Stromal cell of bone marrow (primary cell): ENCODE measurements at regions not wholly inside any gene's neighbourhood (a gene's known extent, or its start where the extent isn't known, plus 50 kb on each side); places are given as distances from the start of the nearest gene placed in this dataset.
"Not testable (repeated sequence)": the region's sequence is repeated elsewhere in the genome, so short reads cannot be mapped to it uniquely, and the experiment has no call there.

ENCODE experiments used
- DNase-seq: peaks from one replicate; pipeline ENCODE4 v3.0.0-alpha.2; 2012; ENCODE audit warnings: low read depth

- DNase-seq: no peak
Measured at GRCh38 chr20:52311209-52311794, 119.7 kb upstream of the ZFP64 start.

GRCh38 chr20:52309181-52309580 is 117.6 kb upstream of the ZFP64 start:
- no peak for DNase-seq

- no peak for DNase-seq
Measured at GRCh38 chr20:52306477-52306876, 114.9 kb upstream of the ZFP64 start.

- DNase-seq: no peak
Measured at GRCh38 chr20:52305858-52306257, 114.3 kb upstream of the ZFP64 start.

- no peak for DNase-seq
Measured at GRCh38 chr20:52305024-52305645, 113.6 kb upstream of the ZFP64 start.

GRCh38 chr20:52303281-52303950 is 111.8 kb upstream of the ZFP64 start:
- no peak for DNase-seq

DNA sequence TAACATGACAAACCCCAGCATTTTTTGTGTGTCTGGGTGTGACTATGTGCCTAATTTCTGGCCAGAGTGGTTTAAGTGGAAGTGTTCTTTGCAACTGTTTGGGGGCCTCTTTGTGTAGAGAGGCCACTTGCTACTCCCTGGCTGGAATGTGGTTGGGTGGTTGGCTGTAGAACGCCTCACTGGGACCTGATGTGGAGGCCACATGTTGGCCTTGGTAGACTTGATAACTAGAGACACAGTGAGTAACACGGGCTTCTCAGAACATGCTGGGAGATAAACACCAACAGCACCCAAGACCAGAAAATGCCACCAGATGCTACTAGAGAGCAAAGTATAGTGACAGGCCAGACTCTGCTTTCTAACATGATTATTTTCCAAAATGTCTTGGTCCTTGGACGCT is 111.2 kb upstream of the ZFP64 start:
- DNase-seq: no peak

GRCh38 chr20:52302051-52302450 is 110.5 kb upstream of the ZFP64 start:
- DNase-seq: not testable (repeated sequence)

DNA sequence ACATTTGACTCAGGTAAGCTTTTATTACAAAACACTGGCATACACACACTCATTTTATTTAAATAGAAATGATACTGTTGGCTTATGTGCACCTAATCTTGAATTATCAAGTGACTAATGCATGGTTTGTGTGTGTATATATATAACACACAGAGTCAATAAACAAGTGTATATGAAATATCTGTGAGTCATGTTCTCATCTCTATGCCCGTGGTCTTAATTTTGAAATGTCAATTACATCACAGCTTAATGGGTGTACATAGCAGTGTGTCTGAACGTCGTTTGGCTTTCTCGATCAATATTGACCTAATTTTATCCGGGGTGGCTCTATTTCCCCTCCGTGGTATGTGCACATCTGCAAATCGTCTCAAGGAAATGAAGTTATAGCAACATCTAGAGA is 104.0 kb upstream of the ZFP64 start:
- no peak for DNase-seq

GRCh38 chr20:52294106-52294628 is 102.6 kb upstream of the ZFP64 start:
- DNase-seq: no peak

DNA sequence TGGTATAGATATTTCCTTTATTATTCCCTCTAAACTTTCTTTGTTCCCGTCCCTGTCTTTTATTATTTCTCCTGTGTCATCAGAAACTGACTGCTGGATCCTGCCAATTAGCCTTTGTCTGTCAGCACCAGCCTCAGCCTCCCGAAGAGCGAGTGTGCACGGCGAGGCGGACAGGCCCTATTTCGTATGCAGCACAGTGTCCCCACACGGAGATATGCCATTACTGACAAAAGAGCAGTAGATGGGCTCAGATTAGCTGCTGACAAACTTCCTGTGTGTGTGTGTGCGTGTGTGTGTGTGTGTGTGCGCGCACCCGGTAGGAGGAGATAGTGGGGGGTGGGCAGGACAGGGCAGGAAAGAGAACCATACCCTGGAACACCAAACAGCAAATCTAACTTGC is 99.5 kb upstream of the ZFP64 start:
- no peak for DNase-seq

GRCh38 chr20:52290569-52290968 is 99.0 kb upstream of the ZFP64 start:
- no peak for DNase-seq

- no peak for DNase-seq
Measured at GRCh38 chr20:52289956-52290565, 98.5 kb upstream of the ZFP64 start.

DNA sequence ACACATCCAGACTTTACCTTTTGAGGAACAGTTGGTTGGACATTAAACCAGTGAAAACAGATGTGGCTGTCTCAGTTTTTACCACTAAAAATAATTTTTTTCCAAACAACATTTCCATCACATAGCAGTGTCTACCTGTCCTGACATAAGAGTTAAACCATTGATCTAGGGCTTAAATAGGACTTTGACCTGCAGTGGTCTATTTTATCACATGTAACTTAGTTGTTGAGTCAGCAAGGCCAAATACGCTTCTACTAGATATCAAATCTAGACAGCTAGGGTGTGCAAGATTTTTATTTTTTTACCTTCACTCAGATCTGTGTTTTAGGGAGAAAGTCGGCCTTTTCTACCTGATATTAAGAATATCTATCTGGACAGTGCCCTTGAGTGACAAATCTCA is 88.8 kb upstream of the ZFP64 start:
- DNase-seq: no peak

DNA sequence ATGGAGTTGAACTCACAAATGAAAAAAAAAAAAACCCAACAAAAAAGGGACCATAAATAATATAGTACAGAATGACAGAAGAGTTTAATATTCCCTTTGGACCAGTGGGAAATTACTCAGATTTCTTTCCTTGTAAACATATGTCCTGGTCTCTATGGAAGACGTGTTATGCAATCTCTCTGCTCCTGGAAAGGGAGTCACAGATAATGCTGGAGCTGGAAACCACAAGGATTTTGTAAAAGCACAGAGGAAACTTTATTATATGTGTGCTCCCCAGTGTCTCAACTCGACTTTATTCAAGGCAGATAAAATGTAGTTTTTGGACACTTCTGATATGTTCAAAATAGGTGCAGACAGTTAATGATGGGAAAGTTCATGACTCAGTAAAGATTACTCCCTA is 88.1 kb upstream of the ZFP64 start:
- peak; percentile 16 for DNase-seq

DNA sequence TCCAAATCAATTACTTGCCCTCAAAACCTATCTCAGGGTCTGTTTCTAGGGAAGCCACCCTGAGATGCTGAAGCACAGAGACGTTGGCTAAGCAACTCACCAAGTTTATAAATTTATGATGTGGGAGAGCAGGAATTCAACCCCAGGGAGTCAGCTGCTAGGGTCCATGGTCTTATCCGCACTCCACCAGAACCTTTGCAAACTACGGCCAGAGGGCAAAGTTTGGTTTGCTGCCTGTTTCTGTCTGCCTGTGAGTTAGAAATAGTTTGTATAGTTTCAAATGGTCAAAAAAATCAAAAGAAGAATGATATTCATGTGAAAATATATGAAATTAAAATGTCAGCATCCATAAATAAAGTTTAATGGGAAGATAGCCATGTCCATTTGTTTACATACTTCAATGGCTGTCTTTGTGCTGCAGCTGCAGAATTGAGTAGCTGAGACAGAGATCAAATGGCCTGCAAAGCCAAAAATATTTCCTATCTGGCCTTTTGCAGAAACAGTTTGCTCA is 83.7 kb upstream of the ZFP64 start:
- DNase-seq: no peak

DNA sequence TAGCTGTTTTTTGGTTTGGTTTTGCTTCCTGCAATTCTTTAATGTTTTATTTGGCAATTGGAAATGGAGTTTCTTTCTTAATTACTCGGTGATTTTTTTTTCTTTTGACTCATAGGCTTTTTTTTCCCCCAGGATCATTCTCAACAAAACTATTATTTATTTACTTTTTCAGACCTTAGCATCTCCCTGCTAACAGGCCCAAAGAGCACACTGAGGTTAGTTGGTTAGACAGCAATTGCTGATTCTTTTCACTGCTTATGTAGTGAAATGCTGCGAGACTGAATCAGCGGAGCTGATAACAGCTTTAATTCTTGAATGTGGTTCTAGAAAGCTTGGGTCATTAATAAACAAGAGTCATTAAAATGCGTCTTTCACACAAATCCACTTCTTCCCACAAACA is 79.1 kb upstream of the ZFP64 start:
- no peak for DNase-seq

GRCh38 chr20:52270001-52270606 is 78.5 kb upstream of the ZFP64 start:
- DNase-seq: no peak

GRCh38 chr20:52269321-52269720 is 77.7 kb upstream of the ZFP64 start:
- no peak for DNase-seq

GRCh38 chr20:52268184-52268749 is 76.7 kb upstream of the ZFP64 start:
- peak; percentile 21 for DNase-seq

- no peak for DNase-seq
Measured at GRCh38 chr20:52267418-52267817, 75.8 kb upstream of the ZFP64 start.

GRCh38 chr20:52263757-52264156 is 72.2 kb upstream of the ZFP64 start:
- DNase-seq: no peak
